Peyer's patch (tissue), 4 donors: ENCODE measurements at regions not wholly inside any gene's neighbourhood (a gene's known extent, or its start where the extent isn't known, plus 50 kb on each side); places are given as distances from the start of the nearest gene placed in this dataset.

Experiments
- DNase-seq, 3 donors: peaks; one replicate each; pipeline ENCODE4 v3.0.0-alpha.2; 2017 to 2019
- H3K27ac ChIP-seq, 4 donors: fragments of 200-600 bp; sonication (generic); one replicate each; pipeline ENCODE4 v1.5.1; 2016 to 2019
- H3K27me3 ChIP-seq, 2 donors: fragments of 200-600 bp; sonication (generic); one replicate each; pipeline ENCODE4 v1.5.1; 2019
- H3K36me3 ChIP-seq, 3 donors: fragments of 200-600 bp; sonication (generic); one replicate each; pipeline ENCODE4 v1.5.1; 2016 to 2019
- H3K4me1 ChIP-seq, 4 donors: fragments of 200-600 bp; sonication (generic); one replicate each; pipeline ENCODE4 v1.5.1; 2016 to 2019
- H3K4me3 ChIP-seq, 4 donors: fragments of 200-600 bp; sonication (generic); 1 replicate in 3 of 4; 2 replicates in 1 of 4; pipeline ENCODE4 v1.5.1; 2016 to 2019; ENCODE audit warnings: mild to moderate bottlenecking in 1 of 4
- H3K9me3 ChIP-seq, 4 donors: fragments of 200-600 bp; sonication (generic); one replicate each; pipeline ENCODE4 v1.5.1; 2016 to 2019; ENCODE audit warnings: mild to moderate bottlenecking in 1 of 4
- POLR2A ChIP-seq, 2 donors: fragments of 450-650 bp; IDR thresholded peaks; one replicate each; pipeline ENCODE4 v1.5.1; 2017; ENCODE audit warnings: antibody characterized with exemption in 2 of 2, mild to moderate bottlenecking in 2 of 2, moderate library complexity in 2 of 2
- TF ChIP-seq, protein P1 (sequence below), 6 experiments: fragments of 450-650 bp in 4 of 6; fragments of 200-600 bp in 2 of 6; sonication (generic) in 1 of 6; IDR thresholded peaks; one replicate each; pipeline ENCODE4 v1.5.1; 2017 to 2019; ENCODE audit warnings: antibody characterized with exemption in 6 of 6, mild to moderate bottlenecking in 3 of 6, moderate library complexity in 1 of 6

DNA sequence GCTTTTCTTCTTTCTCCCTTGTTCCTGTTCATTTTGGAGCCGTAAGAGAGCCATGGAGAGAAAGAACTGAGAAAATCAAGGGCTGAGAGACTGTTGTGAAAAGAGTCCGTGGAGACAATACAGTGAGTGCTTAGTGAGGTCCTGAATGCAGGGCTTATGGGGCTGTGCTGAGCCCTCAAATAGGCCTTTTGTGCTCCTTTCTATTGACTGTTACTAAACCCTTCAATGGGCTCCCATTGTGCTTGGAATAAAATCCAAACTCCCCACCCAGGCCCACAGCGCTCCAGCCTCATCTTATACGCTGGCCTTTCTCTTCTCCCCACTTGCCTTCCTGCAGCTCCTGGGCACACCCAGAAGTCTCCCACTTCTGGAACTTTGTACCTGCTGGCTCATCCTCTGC, 243.1 kb upstream of the HABP2 start:
- no peak overlapping the region for H3K27ac ChIP-seq
- DNase-seq = no peak
- H3K27me3 ChIP-seq = no peaks in the 10 kb centered on the region
- no peak overlapping the region for H3K4me3 ChIP-seq
- H3K9me3 ChIP-seq = no peaks in the 10 kb centered on the region
- no peaks in the 10 kb centered on the region for H3K36me3 ChIP-seq
- no peak for TF ChIP-seq POLR2A (IDR thresholded peaks at IDR 0.05)
- TF ChIP-seq, protein P1, sequence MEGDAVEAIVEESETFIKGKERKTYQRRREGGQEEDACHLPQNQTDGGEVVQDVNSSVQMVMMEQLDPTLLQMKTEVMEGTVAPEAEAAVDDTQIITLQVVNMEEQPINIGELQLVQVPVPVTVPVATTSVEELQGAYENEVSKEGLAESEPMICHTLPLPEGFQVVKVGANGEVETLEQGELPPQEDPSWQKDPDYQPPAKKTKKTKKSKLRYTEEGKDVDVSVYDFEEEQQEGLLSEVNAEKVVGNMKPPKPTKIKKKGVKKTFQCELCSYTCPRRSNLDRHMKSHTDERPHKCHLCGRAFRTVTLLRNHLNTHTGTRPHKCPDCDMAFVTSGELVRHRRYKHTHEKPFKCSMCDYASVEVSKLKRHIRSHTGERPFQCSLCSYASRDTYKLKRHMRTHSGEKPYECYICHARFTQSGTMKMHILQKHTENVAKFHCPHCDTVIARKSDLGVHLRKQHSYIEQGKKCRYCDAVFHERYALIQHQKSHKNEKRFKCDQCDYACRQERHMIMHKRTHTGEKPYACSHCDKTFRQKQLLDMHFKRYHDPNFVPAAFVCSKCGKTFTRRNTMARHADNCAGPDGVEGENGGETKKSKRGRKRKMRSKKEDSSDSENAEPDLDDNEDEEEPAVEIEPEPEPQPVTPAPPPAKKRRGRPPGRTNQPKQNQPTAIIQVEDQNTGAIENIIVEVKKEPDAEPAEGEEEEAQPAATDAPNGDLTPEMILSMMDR (IDR thresholded peaks at IDR 0.05) = no peak
- H3K4me1 ChIP-seq = no peaks in the 10 kb centered on the region

DNA sequence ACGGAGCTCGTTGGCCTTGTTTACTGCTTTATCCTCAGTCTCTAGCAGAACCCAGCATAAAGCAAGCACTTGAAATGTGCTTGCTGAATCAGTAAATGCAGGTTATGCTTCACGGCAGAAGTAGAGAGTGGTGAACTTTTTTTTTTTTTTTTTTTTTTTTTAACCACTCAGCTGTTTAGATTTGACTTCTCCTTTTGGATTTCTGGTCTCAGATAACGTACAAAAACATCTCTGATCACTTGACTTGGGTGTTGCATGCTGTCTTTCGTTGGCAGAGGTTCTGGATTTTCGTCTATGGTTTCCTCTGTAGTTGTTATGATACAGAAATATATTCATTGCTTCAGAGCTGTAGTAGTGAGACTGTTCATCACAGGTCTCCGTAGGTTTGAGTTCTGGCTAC, 242.5 kb upstream of the HABP2 start:
- DNase-seq = no peak
- H3K27me3 ChIP-seq = no peaks in the 10 kb centered on the region
- H3K4me1 ChIP-seq = no peaks in the 10 kb centered on the region
- no peaks in the 10 kb centered on the region for H3K9me3 ChIP-seq
- TF ChIP-seq, protein P1 (IDR thresholded peaks at IDR 0.05) = no peak
- no peak for TF ChIP-seq POLR2A (IDR thresholded peaks at IDR 0.05)
- no peak overlapping the region for H3K27ac ChIP-seq
- H3K36me3 ChIP-seq = no peaks in the 10 kb centered on the region
- no peak overlapping the region for H3K4me3 ChIP-seq

DNA sequence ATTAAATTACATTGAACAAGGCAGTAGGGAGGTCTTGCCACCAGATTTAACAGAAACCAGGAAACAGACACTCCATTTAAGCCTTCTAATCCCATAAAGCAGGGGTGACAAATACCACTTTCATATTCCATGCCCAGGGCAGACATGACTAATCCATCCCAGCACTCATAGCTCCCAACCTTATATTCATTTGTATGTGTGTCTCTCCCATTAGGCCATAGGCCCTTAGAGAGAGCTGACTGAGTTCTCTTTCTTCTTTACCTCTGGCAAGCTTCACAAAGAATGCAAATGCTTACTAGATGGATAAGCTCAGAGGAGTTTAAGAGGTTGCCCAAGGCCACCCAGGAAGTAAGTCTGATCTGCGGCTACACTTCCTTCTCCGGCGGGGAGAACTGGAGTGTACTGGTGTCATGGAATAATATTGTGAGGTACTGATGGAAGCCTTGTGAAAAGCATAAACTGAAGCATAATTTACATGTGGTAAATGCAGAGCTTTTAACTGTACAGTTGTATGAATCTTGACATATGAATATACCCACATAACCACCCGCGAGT, 239.7 kb upstream of the HABP2 start:
- Histone ChIP-seq H3K4me1 (no peaks in the 10 kb centered on the region), H3K9me3 (no peaks in the 10 kb centered on the region), H3K27ac (no peak overlapping the region), H3K4me3 (no peak overlapping the region), H3K27me3 (no peaks in the 10 kb centered on the region), H3K36me3 (no peaks in the 10 kb centered on the region)
- TF ChIP-seq, protein P1 (IDR thresholded peaks at IDR 0.05) = no peak
- TF ChIP-seq POLR2A (IDR thresholded peaks at IDR 0.05) = no peak
- no peak for DNase-seq

DNA sequence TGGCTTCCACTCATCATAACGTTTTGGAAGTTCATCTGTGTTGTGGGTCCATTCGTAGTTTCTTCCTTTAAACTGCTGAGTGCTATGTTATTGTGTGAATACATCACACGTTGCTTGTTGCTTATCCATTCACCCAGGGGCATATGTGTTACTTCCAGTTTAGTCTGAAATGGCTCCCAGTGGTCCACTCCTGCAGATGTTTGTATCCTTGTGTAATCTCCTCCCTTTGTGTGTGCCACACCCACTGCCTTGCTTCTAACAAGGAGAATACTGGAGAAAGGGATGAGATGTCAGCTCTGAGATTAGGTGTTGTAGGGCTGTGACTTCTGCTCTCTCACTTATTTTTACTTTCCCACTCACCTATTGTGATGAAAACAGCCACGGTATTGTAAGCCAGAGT, 239.1 kb upstream of the HABP2 start:
- TF ChIP-seq POLR2A (IDR thresholded peaks at IDR 0.05) = no peak
- TF ChIP-seq, protein P1 (IDR thresholded peaks at IDR 0.05) = no peak
- no peaks in the 10 kb centered on the region for H3K4me1 ChIP-seq
- H3K9me3 ChIP-seq = no peaks in the 10 kb centered on the region
- H3K36me3 ChIP-seq = no peaks in the 10 kb centered on the region
- H3K27ac ChIP-seq = no peak overlapping the region
- H3K4me3 ChIP-seq = no peak overlapping the region
- no peak for DNase-seq
- H3K27me3 ChIP-seq = no peaks in the 10 kb centered on the region

DNA sequence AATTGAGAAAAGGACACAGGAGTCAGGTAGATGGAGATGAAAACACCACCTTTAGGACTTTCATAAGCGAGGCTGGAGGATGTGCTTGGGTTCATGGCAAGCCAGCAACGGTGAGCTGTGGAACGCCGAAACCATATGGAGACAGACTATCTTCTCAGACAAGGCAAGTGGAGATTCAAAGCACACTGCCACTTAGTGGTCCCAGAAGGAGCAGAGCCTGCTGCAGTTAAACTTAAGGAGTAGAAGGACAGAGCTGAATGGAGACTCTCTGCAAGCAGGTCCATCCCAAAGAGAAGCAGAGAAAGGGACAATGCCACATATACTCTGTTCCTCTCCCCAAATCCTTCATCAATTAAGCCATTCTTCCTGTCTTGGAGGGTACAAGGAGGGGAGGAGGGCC, 236.3 kb upstream of the HABP2 start:
- no peak for DNase-seq
- Histone ChIP-seq H3K4me1 (no peaks in the 10 kb centered on the region), H3K36me3 (no peaks in the 10 kb centered on the region), H3K4me3 (no peak overlapping the region), H3K27ac (no peak overlapping the region), H3K27me3 (no peaks in the 10 kb centered on the region), H3K9me3 (no peaks in the 10 kb centered on the region)
- TF ChIP-seq POLR2A (IDR thresholded peaks at IDR 0.05) = no peak
- TF ChIP-seq, protein P1 (IDR thresholded peaks at IDR 0.05) = no peak

DNA sequence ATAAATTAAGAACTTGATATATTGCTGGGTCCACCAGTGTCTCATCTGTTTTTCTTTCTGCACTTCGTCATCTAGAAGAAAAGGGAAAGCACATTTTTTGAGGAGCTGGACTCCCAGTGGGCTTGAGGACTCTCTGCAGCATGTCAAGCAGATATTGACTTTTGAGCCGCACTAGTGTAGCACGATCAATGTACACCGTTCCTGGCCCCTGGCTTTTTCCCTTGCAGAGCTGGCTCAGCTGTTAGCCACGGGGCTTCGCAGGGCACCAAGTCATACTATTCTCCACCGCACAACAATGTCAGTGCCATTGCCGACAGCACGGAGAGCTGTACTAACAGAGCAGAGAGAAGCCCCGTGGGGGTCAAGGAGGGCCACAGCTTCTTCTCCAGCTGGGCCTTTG, 235.4 kb upstream of the HABP2 start:
- no peak overlapping the region for H3K4me3 ChIP-seq
- H3K9me3 ChIP-seq = no peaks in the 10 kb centered on the region
- no peaks in the 10 kb centered on the region for H3K36me3 ChIP-seq
- H3K27ac ChIP-seq = no peak overlapping the region
- no peaks in the 10 kb centered on the region for H3K27me3 ChIP-seq
- TF ChIP-seq, protein P1 (IDR thresholded peaks at IDR 0.05) = no peak
- no peak for TF ChIP-seq POLR2A (IDR thresholded peaks at IDR 0.05)
- DNase-seq = no peak
- no peaks in the 10 kb centered on the region for H3K4me1 ChIP-seq
